Activated T-cell treated with anti-CD3 and anti-CD28 coated beads, Interleukin-2, amount 50 U/mL, for 72 hours (primary cell): ENCODE measurements at regions not wholly inside any gene's neighbourhood (a gene's known extent, or its start where the extent isn't known, plus 50 kb on each side); places are given as distances from the start of the nearest gene placed in this dataset.

Experiments
- ATAC-seq, 2 donors: fragments of 150-1000 bp; cut with Tn5 transposase; replicated peaks in 1 of 2; 2 replicates each; pipeline ENCODE4 v1.10.0; 2021; ENCODE audit warnings: moderate library complexity in 2 of 2, mild to moderate bottlenecking in 1 of 2
- DNase-seq, 2 donors: peaks; one replicate each; pipeline ENCODE4 v3.0.0; 2021 to 2022; ENCODE audit warnings: mixed read lengths in 1 of 2
- H3K27ac Mint-ChIP-seq: one replicate; pipeline ENCODE4 v1.8.0; 2022; ENCODE audit warnings: mild to moderate bottlenecking, moderate library complexity, mixed read lengths
- H3K27me3 Mint-ChIP-seq: one replicate; pipeline ENCODE4 v1.8.0; 2022; ENCODE audit warnings: low read depth, mixed read lengths
- H3K36me3 Mint-ChIP-seq, 2 donors: one replicate each; pipeline ENCODE4 v1.8.0; 2022; ENCODE audit warnings: mixed read lengths in 2 of 2, mild to moderate bottlenecking in 1 of 2; ENCODE audit not compliant: insufficient read depth in 2 of 2
- H3K4me1 Mint-ChIP-seq: one replicate; pipeline ENCODE4 v1.8.0; 2022; ENCODE audit warnings: low read depth, mixed read lengths
- H3K4me3 Mint-ChIP-seq, 2 donors: one replicate each; pipeline ENCODE4 v1.8.0; 2022; ENCODE audit warnings: mild to moderate bottlenecking in 2 of 2, mixed read lengths in 2 of 2, moderate library complexity in 2 of 2
- H3K9me3 Mint-ChIP-seq, 2 donors: one replicate each; pipeline ENCODE4 v1.8.0; 2022; ENCODE audit warnings: mixed read lengths in 2 of 2

DNA sequence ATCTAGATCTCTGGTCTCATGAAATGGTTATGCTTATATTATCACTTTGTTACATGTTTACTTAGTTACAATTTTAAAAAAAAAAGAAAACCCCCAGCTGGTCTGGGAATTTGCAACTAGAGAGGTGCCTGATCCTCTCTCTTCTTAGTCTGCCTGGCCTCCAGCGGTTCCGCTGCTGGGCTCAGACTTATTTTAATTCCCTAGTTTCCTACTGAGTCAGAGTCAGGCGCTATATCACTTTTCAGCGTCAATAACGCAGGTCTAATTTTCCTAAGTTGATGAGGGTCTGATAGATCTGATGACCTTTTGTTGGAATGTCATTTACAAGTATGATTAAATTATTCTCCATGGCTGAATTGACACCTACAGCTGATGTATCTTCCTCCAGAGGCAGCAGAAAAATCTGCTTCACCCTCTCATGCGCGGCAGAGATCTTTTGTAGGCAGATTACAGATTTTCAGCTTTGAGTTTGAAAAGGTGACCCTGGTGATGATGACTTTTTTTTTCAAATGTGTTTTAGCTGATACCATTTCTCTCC lies 391.0 kb downstream of the CBLN4 start:
- Mint-ChIP-seq H3K9me3 (peaks cover 5% of the 10 kb centered on the region in 2 donors), H3K36me3 (no peaks in the 10 kb centered on the region), H3K27me3 (no peaks in the 10 kb centered on the region), H3K27ac (no peak overlapping the region), H3K4me3 (no peak overlapping the region), H3K4me1 (no peaks in the 10 kb centered on the region)
- DNase-seq (no peak), ATAC-seq (no peak)

DNA sequence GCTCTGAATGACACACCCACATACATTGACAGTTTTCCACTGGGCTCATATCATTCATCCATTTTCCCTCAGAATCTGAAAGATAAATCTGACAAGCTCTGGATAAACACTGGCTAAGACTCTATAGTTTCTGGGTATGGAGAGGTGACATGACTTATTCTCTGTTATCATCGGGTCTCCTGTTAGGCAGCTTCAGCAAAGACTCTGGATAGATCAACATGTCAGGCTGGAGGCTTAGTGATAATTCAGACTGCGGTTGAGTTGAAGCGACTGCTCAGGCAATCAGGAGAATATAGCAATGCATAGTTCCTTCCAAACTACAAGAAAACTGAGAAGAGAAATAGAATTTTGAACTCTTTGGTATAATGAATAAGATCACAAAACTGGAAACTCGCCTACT lies 394.6 kb downstream of the CBLN4 start:
- Mint-ChIP-seq H3K9me3 (peaks cover 0 to 2% of the 10 kb centered on the region in 2 donors), H3K4me3 (no peak overlapping the region), H3K4me1 (no peaks in the 10 kb centered on the region), H3K36me3 (peaks cover 0 to 1% of the 10 kb centered on the region in 2 donors), H3K27me3 (no peaks in the 10 kb centered on the region), H3K27ac (no peak overlapping the region)
- no peak for ATAC-seq
- no peak for DNase-seq

DNA sequence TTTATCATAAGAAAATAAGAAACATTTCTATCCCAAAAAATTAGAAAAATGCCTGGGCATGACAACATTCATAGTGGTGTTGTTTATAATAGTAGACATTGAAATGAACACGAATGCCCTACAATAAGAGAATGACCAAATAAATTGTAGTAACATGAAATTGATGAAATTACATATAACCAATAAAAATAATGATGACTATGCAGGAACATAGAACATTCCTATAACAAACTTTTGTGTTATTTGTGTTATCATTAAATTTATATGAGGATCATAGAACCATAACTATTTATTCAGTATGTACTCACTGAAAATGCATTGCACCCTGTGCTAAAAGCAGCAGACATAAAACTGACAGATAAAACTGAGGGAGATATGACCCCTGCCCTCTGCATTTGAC lies 399.7 kb downstream of the CBLN4 start:
- DNase-seq, result no peak

DNA sequence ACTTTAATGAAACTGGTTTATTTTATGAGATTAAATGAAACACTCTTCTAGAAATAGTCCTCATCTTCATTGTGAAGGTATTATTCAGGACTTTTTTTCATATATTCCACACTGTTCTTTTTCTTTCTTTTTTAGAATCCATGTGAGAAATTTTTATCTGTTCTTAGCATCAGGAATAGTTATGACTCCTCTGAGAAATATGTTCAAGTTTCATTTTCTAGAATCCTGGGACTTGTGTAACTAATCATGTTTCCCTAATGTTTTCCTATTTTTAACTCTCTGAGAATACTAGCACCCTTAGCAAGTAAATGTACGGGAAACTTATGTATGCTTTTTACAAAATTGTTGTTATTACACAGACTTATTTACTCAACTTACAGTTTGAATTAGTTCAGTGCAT lies 407.8 kb downstream of the CBLN4 start:
- H3K36me3 Mint-ChIP-seq, result no peaks in the 10 kb centered on the region

More for the DNA sequence above, 399.7 kb downstream of the CBLN4 start:
- no peak for ATAC-seq
- Mint-ChIP-seq H3K4me3 (no peak overlapping the region), H3K36me3 (peaks cover 0 to 1% of the 10 kb centered on the region in 2 donors), H3K27me3 (no peaks in the 10 kb centered on the region), H3K9me3 (peaks cover 3 to 4% of the 10 kb centered on the region in 2 donors), H3K4me1 (no peaks in the 10 kb centered on the region), H3K27ac (no peak overlapping the region)

DNA sequence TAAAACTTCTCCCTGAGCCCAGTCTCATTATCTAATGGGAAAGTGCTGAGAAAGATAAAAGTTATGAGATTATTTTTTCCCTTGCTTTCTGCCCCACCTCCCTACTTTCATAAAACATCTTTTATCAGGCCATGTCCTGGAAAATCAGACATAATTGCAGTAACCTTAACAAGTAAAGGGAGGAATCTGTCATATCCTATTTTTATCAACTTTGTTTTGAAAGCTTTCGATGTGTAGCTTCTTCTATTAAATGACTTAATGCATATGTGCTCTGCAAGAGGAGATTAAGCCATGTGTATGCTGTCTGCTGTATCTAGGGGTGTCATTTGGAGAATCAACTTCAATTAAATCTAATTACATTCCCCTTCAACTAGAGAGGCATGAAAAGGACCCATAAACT lies 408.9 kb downstream of the CBLN4 start:
- no peak for ATAC-seq
- H3K36me3 Mint-ChIP-seq, result no peaks in the 10 kb centered on the region
- H3K9me3 Mint-ChIP-seq, result peaks cover 0 to 4% of the 10 kb centered on the region in 2 donors
- H3K4me3 Mint-ChIP-seq, result no peak overlapping the region
- H3K27me3 Mint-ChIP-seq, result no peaks in the 10 kb centered on the region
- no peak for DNase-seq
- no peaks in the 10 kb centered on the region for H3K4me1 Mint-ChIP-seq
- no peak overlapping the region for H3K27ac Mint-ChIP-seq

More for the DNA sequence above, 407.8 kb downstream of the CBLN4 start:
- H3K27ac Mint-ChIP-seq, result no peak overlapping the region
- ATAC-seq, result no peak
- no peak overlapping the region for H3K4me3 Mint-ChIP-seq
- peaks cover 0 to 4% of the 10 kb centered on the region in 2 donors for H3K9me3 Mint-ChIP-seq
- no peaks in the 10 kb centered on the region for H3K27me3 Mint-ChIP-seq
- no peak for DNase-seq
- H3K4me1 Mint-ChIP-seq, result no peaks in the 10 kb centered on the region

DNA sequence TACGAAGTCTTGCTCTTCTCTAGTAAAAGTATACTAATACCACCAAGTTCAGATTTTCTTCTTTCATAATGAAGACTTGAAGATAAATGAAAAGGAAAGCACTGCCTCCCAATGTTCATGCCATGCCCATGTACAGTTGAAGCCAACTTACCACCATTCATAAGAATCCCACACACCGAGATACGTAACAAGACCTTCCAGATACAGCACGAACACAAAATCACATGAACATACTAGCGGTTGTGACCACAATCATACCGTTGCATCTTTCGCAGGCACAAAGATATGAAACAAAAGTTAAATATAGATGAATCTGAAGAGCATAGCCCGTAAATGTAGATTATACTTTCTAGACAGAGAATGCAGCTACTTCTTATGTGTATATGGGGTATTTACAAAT lies 412.5 kb downstream of the CBLN4 start:
- no peak for DNase-seq
- Mint-ChIP-seq H3K36me3 (peaks cover 0 to 4% of the 10 kb centered on the region in 2 donors), H3K27me3 (no peaks in the 10 kb centered on the region), H3K9me3 (peaks cover 0 to 10% of the 10 kb centered on the region in 2 donors), H3K4me3 (no peak overlapping the region), H3K4me1 (no peaks in the 10 kb centered on the region), H3K27ac (no peak overlapping the region)
- ATAC-seq, result no peak

DNA sequence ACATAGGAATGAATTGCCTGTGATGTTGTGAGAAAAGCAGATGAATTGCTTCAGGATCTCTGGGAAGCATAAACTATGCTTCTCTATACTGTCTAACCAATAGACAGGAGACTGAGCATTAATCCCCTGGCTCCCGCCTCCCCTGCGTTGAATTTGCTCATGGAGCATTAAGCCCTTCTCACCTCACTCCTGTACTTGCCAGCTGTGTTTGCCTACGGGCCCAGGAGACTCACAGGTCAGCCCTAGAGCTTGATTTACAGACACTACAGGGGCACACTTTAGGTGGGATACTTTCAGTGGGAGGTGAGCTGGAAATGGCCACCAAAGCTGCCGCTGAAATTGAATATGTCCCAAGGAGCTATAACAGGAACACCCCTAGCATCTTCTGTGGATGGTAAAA lies 418.7 kb downstream of the CBLN4 start:
- ATAC-seq, result no peak
- Mint-ChIP-seq H3K4me1 (no peaks in the 10 kb centered on the region), H3K4me3 (no peak overlapping the region)

DNA sequence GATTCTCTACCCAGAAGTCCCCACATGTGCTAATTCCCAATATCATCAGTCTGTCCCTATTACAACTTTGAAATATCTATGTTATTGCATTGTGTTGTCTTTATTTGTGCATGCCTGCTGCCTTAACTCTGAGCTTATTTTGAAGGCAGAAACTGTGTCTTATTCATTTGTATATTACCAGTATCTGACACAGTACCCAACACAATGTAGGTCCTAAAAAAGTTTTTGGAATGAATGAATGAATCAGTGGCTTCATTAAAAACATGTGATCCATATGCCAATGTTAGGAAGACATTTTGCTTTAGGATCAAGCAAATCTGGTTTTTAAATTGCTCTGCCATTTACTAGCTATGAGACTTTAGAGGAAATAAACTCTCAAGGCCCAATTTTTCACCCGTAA lies 420.4 kb downstream of the CBLN4 start:
- H3K4me1 Mint-ChIP-seq, result no peaks in the 10 kb centered on the region
- ATAC-seq (no peak), DNase-seq (no peak)
- H3K36me3 Mint-ChIP-seq, result no peaks in the 10 kb centered on the region
- no peaks in the 10 kb centered on the region for H3K27me3 Mint-ChIP-seq
- H3K9me3 Mint-ChIP-seq, result peaks cover 1 to 2% of the 10 kb centered on the region in 2 donors
- no peak overlapping the region for H3K27ac Mint-ChIP-seq
- no peak overlapping the region for H3K4me3 Mint-ChIP-seq

More for the DNA sequence above, 418.7 kb downstream of the CBLN4 start:
- peaks cover 0 to 6% of the 10 kb centered on the region in 2 donors for H3K9me3 Mint-ChIP-seq
- no peak for DNase-seq
- H3K27ac Mint-ChIP-seq, result no peak overlapping the region
- no peaks in the 10 kb centered on the region for H3K27me3 Mint-ChIP-seq
- H3K36me3 Mint-ChIP-seq, result peaks cover 0 to 4% of the 10 kb centered on the region in 2 donors

DNA sequence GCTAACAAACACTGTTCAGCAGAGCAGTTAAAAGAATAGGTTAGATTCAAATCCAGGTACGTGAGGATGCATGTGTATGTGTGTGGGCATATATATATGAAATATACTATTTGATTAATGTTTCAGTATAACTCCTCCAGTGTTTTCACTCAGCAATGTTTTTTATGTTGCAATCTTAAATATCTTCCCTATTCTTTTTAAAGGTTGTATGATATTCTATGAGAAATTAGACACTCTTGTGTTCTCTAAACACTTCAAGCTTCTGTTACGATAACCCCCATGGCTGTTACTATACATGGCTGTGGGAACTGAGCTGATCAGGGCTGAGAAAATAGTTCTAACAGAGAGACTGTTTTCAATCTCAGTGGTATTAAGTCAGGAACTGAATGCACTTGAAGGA lies 421.0 kb downstream of the CBLN4 start:
- H3K4me3 Mint-ChIP-seq, result no peak overlapping the region
- H3K36me3 Mint-ChIP-seq, result no peaks in the 10 kb centered on the region
- DNase-seq, result no peak
- peaks cover 0 to 2% of the 10 kb centered on the region in 2 donors for H3K9me3 Mint-ChIP-seq
- no peak overlapping the region for H3K27ac Mint-ChIP-seq
- H3K4me1 Mint-ChIP-seq, result no peaks in the 10 kb centered on the region
- no peaks in the 10 kb centered on the region for H3K27me3 Mint-ChIP-seq
- no peak for ATAC-seq

DNA sequence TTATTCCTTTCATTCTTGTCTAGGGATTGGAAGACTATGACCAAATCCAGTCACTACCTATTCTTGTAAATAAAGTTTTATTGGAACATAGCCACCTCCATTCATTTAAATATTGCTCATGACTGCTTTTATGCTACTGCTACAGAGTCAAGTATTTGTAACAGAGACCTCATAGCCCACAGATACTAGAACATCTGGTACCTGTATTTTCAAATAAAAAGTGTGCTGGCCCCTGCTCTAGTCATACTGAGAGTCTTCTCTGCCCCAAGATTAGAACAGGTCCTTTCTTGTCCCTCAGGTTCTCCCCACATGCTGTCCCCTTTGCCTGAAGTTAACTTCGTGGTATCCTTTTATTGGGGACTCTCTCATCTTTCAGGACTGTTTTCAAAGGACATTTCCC lies 422.3 kb downstream of the CBLN4 start:
- H3K36me3 Mint-ChIP-seq, result no peaks in the 10 kb centered on the region
- no peaks in the 10 kb centered on the region for H3K4me1 Mint-ChIP-seq
- H3K9me3 Mint-ChIP-seq, result peaks cover 0 to 2% of the 10 kb centered on the region in 2 donors
- no peak for DNase-seq
- H3K4me3 Mint-ChIP-seq, result no peak overlapping the region
- ATAC-seq, result no peak
- H3K27me3 Mint-ChIP-seq, result no peaks in the 10 kb centered on the region
- H3K27ac Mint-ChIP-seq, result no peak overlapping the region

DNA sequence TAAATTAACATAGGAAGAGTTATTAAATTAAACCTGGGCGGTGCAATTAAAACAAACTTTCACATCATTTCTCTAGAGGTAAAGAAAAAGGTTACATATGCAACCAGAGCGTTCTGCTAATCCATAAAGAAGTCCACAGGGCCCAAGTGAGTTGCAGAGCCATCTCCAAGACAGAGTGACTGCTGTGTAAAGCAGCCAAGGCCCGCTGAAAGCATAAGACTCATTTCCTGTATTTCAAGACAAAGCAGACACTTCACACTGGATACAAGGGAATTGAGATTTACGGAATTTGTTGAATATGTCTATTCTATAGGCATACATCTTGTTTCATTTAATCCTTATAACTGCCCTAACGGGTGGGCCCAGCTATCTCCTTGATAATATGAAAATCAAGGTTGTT lies 422.8 kb downstream of the CBLN4 start:
- Mint-ChIP-seq H3K9me3 (peaks cover 0 to 2% of the 10 kb centered on the region in 2 donors), H3K4me1 (no peaks in the 10 kb centered on the region), H3K27ac (no peak overlapping the region), H3K27me3 (no peaks in the 10 kb centered on the region), H3K4me3 (no peak overlapping the region), H3K36me3 (no peaks in the 10 kb centered on the region)
- DNase-seq (no peak), ATAC-seq (no peak)

DNA sequence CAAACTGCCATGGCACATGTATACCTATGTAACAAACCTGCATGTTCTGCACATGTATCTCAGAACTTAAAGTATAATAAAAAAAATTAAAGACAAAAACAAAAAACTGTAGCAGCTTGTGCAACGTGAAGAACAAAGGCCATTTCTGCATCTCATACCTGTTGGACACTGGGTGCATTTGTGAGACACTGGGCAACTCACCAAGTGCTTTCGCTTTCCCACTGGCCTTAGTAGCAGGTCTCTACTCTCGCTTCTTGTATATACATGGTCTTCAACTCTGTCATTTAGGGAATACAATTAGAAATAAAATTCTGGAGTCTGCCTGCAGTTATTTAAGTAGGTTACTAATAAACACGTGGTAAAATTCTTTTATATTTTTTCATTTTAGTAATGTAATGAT lies 423.8 kb downstream of the CBLN4 start:
- ATAC-seq (no peak), DNase-seq (no peak)
- Mint-ChIP-seq H3K4me3 (no peak overlapping the region), H3K36me3 (no peaks in the 10 kb centered on the region), H3K27me3 (no peaks in the 10 kb centered on the region), H3K4me1 (no peaks in the 10 kb centered on the region), H3K27ac (no peak overlapping the region), H3K9me3 (peaks cover 0 to 2% of the 10 kb centered on the region in 2 donors)

DNA sequence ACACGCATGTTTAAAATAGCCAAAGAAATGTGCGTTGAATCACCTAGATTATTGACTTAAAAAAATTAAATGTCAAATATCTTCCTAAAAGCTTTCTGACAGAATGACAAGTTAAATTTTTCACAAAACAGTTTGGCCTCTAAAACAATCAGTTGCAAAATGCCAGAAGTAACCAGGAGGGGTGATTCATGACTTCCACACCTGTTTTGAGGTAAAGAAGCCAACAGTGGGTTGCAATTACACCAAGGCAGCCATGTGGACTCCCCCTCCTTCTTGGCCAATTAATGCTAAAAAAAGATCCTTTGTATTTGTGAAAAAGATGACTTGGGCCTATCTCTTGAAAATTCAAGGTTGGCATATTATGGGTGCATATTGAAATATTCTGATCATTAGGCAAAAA lies 424.8 kb downstream of the CBLN4 start:
- Mint-ChIP-seq H3K4me3 (no peak overlapping the region), H3K9me3 (peaks cover 0 to 2% of the 10 kb centered on the region in 2 donors), H3K4me1 (no peaks in the 10 kb centered on the region), H3K27me3 (no peaks in the 10 kb centered on the region), H3K36me3 (no peaks in the 10 kb centered on the region), H3K27ac (no peak overlapping the region)
- DNase-seq (no peak), ATAC-seq (no peak)

DNA sequence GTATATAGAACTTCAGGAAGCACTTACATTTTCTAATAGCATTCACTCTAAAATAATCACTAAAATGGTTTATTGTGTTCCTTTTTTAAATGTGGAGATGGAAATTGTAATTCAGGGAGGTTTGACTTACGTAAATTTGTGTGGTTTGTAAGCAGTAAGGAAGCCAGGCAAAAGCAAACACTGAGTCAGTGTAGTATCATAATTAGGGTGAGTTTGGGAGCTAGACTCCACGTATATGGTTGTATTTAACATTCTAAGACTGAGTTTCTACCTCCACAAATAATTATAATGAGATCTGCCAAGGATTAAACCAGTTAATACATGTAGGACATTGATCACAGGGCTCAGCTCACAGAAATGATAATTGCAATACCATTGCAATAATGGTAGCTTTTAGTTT lies 425.5 kb downstream of the CBLN4 start:
- DNase-seq (no peak), ATAC-seq (no peak)
- H3K4me1 Mint-ChIP-seq, result no peaks in the 10 kb centered on the region
- H3K4me3 Mint-ChIP-seq, result no peak overlapping the region
- H3K27ac Mint-ChIP-seq, result no peak overlapping the region
- H3K9me3 Mint-ChIP-seq, result peaks cover 0 to 2% of the 10 kb centered on the region in 2 donors
- H3K36me3 Mint-ChIP-seq, result no peaks in the 10 kb centered on the region
- no peaks in the 10 kb centered on the region for H3K27me3 Mint-ChIP-seq
